GM21723 (cell line): ENCODE measurements at regions not wholly inside any gene's neighbourhood (a gene's known extent, or its start where the extent isn't known, plus 50 kb on each side); places are given as distances from the start of the nearest gene placed in this dataset.
A peak's percentile ranks its signal among the peaks of the same experiment; 100 is the strongest.

Source experiments
- ATAC-seq: cut with Tn5 transposase; IDR thresholded peaks from one replicate; pipeline ENCODE4 v1.9.1; 2021; ENCODE audit warnings: mild to moderate bottlenecking, moderate library complexity; ENCODE audit not compliant: unreplicated experiment

- no peak for ATAC-seq
These were observed 52.5 kb upstream of the NEDD4L start for GRCh38 chr18:57991552-57991951.

- ATAC-seq = no peak
These were observed 54.5 kb upstream of the NEDD4L start for GRCh38 chr18:57989536-57989935.

- no peak for ATAC-seq
These were observed 59.4 kb upstream of the NEDD4L start for GRCh38 chr18:57984490-57985115.

GRCh38 chr18:57983965-57984364 is 60.1 kb upstream of the NEDD4L start:
- no peak for ATAC-seq

GRCh38 chr18:57983472-57983871 is 60.6 kb upstream of the NEDD4L start:
- ATAC-seq = no peak

- ATAC-seq = no peak
These were observed 61.5 kb upstream of the NEDD4L start for GRCh38 chr18:57982372-57983021.

- ATAC-seq = no peak
These were observed 62.6 kb upstream of the NEDD4L start for GRCh38 chr18:57981308-57982028.

- no peak for ATAC-seq
These were observed 63.3 kb upstream of the NEDD4L start for GRCh38 chr18:57980573-57981307.

- ATAC-seq = peak; percentile 71
These were observed 67.7 kb upstream of the NEDD4L start for GRCh38 chr18:57976230-57976773.

GRCh38 chr18:57975805-57976204 is 68.2 kb upstream of the NEDD4L start:
- no peak for ATAC-seq

- no peak for ATAC-seq
These were observed 69.3 kb upstream of the NEDD4L start for GRCh38 chr18:57974585-57975265.

GRCh38 chr18:57973889-57974288 is 70.1 kb upstream of the NEDD4L start:
- no peak for ATAC-seq

GRCh38 chr18:57970356-57971095 is 73.5 kb upstream of the NEDD4L start:
- no peak for ATAC-seq

GRCh38 chr18:57969824-57970223 is 74.2 kb upstream of the NEDD4L start:
- ATAC-seq = no peak

- no peak for ATAC-seq
These were observed 78.8 kb upstream of the NEDD4L start for GRCh38 chr18:57965246-57965645.

GRCh38 chr18:57961876-57962505 is 82.0 kb upstream of the NEDD4L start:
- no peak for ATAC-seq

- no peak for ATAC-seq
These were observed 82.6 kb upstream of the NEDD4L start for GRCh38 chr18:57961411-57961810.

GRCh38 chr18:57959278-57959677 is 84.7 kb upstream of the NEDD4L start:
- ATAC-seq = no peak

- ATAC-seq = no peak
These were observed 86.8 kb upstream of the NEDD4L start for GRCh38 chr18:57957210-57957609.
